Endothelial cell (in vitro differentiated cells): ENCODE measurements at regions not wholly inside any gene's neighbourhood (a gene's known extent, or its start where the extent isn't known, plus 50 kb on each side); places are given as distances from the start of the nearest gene placed in this dataset.

Experiments
- DNase-seq: peaks from one replicate; pipeline ENCODE4 v3.0.0; 2021; ENCODE audit warnings: low spot score
- H3K27ac Mint-ChIP-seq: one replicate; pipeline ENCODE4 v1.8.0; 2021; ENCODE audit warnings: mixed read lengths, inconsistent platforms; ENCODE audit not compliant: unreplicated experiment
- H3K27me3 Mint-ChIP-seq: one replicate; pipeline ENCODE4 v1.8.0; 2021; ENCODE audit warnings: mild to moderate bottlenecking, moderate library complexity, mixed read lengths, inconsistent platforms; ENCODE audit not compliant: unreplicated experiment
- H3K36me3 Mint-ChIP-seq: one replicate; pipeline ENCODE4 v1.8.0; 2021; ENCODE audit warnings: mild to moderate bottlenecking, low read depth, mixed read lengths, inconsistent platforms; ENCODE audit not compliant: unreplicated experiment
- H3K4me1 Mint-ChIP-seq: one replicate; pipeline ENCODE4 v1.8.0; 2021; ENCODE audit warnings: mild to moderate bottlenecking, mixed read lengths, inconsistent platforms; ENCODE audit not compliant: unreplicated experiment
- H3K4me3 Mint-ChIP-seq: one replicate; pipeline ENCODE4 v1.8.0; 2021; ENCODE audit warnings: mild to moderate bottlenecking, mixed read lengths, inconsistent platforms; ENCODE audit not compliant: unreplicated experiment
- H3K9me3 Mint-ChIP-seq: one replicate; pipeline ENCODE4 v1.8.0; 2021; ENCODE audit warnings: mixed read lengths, inconsistent platforms; ENCODE audit not compliant: unreplicated experiment
- TF ChIP-seq, protein P1 (sequence below): fragments of 200-600 bp; sonication (generic); IDR thresholded peaks from one replicate; pipeline ENCODE4 v1.5.0; 2021; ENCODE audit warnings: antibody characterized with exemption; ENCODE audit not compliant: unreplicated experiment

DNA sequence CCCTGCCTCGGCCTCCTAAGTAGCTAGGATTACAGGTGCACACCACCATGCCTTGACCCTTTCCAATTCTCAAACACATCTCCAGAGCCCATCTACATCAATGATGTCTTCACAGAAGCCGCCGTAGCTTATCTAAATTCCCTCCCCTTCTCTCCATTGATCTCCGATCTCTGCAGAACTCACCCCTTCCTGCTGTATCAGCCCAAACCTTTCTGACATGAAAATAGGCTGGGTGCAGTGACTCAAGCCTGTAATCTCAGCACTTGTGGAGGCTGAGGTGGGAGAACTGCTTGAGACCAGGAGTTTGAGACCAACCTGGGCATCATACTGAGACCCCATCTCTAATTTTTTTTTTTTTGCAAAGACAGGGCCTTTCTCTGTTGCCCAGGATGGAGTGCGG is 406.6 kb upstream of the AMELY start:
- Mint-ChIP-seq H3K27me3 (no peaks in the 10 kb centered on the region), H3K9me3 (no peaks in the 10 kb centered on the region), H3K27ac (no peak overlapping the region), H3K36me3 (peaks cover 32% of the 10 kb centered on the region), H3K4me3 (no peak overlapping the region), H3K4me1 (peaks cover 33% of the 10 kb centered on the region)
- DNase-seq, result no peak
- TF ChIP-seq, protein P1, sequence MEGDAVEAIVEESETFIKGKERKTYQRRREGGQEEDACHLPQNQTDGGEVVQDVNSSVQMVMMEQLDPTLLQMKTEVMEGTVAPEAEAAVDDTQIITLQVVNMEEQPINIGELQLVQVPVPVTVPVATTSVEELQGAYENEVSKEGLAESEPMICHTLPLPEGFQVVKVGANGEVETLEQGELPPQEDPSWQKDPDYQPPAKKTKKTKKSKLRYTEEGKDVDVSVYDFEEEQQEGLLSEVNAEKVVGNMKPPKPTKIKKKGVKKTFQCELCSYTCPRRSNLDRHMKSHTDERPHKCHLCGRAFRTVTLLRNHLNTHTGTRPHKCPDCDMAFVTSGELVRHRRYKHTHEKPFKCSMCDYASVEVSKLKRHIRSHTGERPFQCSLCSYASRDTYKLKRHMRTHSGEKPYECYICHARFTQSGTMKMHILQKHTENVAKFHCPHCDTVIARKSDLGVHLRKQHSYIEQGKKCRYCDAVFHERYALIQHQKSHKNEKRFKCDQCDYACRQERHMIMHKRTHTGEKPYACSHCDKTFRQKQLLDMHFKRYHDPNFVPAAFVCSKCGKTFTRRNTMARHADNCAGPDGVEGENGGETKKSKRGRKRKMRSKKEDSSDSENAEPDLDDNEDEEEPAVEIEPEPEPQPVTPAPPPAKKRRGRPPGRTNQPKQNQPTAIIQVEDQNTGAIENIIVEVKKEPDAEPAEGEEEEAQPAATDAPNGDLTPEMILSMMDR, result no peak

- no peaks in the 10 kb centered on the region for H3K9me3 Mint-ChIP-seq
- peak overlapping the region; percentile 9 for H3K27ac Mint-ChIP-seq
- H3K27me3 Mint-ChIP-seq, result no peaks in the 10 kb centered on the region
- no peak overlapping the region for H3K4me3 Mint-ChIP-seq
- H3K4me1 Mint-ChIP-seq, result peaks cover 33% of the 10 kb centered on the region
- peaks cover 29% of the 10 kb centered on the region for H3K36me3 Mint-ChIP-seq
- TF ChIP-seq, protein P1, result no peak
- no peak for DNase-seq
Observed at GRCh38 chrY:7317571-7317970, 406.0 kb upstream of the AMELY start.

DNA sequence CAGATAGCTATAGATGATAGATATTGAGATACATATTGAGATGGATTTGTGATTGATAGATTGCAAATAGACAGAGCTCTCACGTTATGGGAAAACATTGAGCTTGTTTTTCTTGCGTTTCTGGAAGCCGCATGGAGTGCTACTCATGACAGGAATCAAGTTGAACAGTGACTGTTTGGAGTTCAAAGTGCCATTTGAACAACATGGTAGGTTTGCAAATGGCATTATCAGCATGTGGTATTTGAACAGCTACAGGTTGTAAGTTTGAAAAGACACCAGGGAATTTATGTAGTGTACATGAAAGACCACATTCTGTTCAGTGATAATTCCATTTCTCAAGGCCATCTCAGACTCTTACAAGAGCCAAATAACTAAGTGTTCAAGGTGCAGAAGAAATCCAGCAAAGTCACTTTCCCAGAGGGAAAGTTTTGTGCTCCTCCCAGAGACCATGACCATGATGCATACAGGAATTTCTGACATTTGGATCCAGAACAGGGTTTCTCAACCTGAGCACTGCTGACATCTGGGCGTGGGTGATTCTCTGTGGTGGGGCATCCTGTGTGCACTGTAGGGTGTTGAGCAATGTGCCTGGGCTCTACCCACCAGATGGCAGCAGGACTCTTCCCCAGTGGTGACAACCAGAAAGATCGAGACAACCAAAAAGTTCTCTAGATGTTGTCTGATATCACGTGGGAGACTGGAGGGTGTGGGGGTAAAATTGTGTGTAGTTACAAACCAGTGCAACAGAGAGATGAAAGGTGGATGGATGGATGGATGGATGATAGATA is 399.1 kb upstream of the AMELY start:
- H3K4me1 Mint-ChIP-seq, result peaks cover 9% of the 10 kb centered on the region

GRCh38 chrY:7308816-7309215 is 397.3 kb upstream of the AMELY start:
- Mint-ChIP-seq H3K27ac (no peak overlapping the region), H3K4me1 (peaks cover 12% of the 10 kb centered on the region), H3K27me3 (no peaks in the 10 kb centered on the region), H3K36me3 (peaks cover 33% of the 10 kb centered on the region), H3K9me3 (no peaks in the 10 kb centered on the region), H3K4me3 (no peak overlapping the region)
- TF ChIP-seq, protein P1, result no peak
- DNase-seq, result no peak

More for the DNA sequence above, 399.1 kb upstream of the AMELY start:
- Mint-ChIP-seq H3K27ac (no peak overlapping the region), H3K9me3 (no peaks in the 10 kb centered on the region), H3K4me3 (peak overlapping the region; percentile 69), H3K36me3 (peaks cover 27% of the 10 kb centered on the region), H3K27me3 (no peaks in the 10 kb centered on the region)
- no peak for DNase-seq
- TF ChIP-seq, protein P1, result no peak

GRCh38 chrY:7302306-7302705 is 390.8 kb upstream of the AMELY start:
- Mint-ChIP-seq H3K4me3 (no peak overlapping the region), H3K36me3 (peaks cover 39% of the 10 kb centered on the region), H3K27ac (no peak overlapping the region), H3K4me1 (peaks cover 20% of the 10 kb centered on the region), H3K27me3 (no peaks in the 10 kb centered on the region), H3K9me3 (no peaks in the 10 kb centered on the region)
- TF ChIP-seq, protein P1, result no peak
- DNase-seq, result no peak
